Activated CD8-positive, alpha-beta memory T cell treated with anti-CD3 and anti-CD28 coated beads for 4 hours (primary cell): ENCODE measurements at regions not wholly inside any gene's neighbourhood (a gene's known extent, or its start where the extent isn't known, plus 50 kb on each side); places are given as distances from the start of the nearest gene placed in this dataset.
"Not testable (repeated sequence)": the region's sequence is repeated elsewhere in the genome, so short reads cannot be mapped to it uniquely, and the experiment has no call there.

ENCODE experiments used
- DNase-seq, 2 donors: peaks; one replicate each; pipeline ENCODE4 v3.0.0-alpha.2; 2020; ENCODE audit warnings: low read depth in 2 of 2

- DNase-seq: no peak
Measured at GRCh38 chr6:6946206-6947155, 161.3 kb upstream of the RREB1 start.

DNA sequence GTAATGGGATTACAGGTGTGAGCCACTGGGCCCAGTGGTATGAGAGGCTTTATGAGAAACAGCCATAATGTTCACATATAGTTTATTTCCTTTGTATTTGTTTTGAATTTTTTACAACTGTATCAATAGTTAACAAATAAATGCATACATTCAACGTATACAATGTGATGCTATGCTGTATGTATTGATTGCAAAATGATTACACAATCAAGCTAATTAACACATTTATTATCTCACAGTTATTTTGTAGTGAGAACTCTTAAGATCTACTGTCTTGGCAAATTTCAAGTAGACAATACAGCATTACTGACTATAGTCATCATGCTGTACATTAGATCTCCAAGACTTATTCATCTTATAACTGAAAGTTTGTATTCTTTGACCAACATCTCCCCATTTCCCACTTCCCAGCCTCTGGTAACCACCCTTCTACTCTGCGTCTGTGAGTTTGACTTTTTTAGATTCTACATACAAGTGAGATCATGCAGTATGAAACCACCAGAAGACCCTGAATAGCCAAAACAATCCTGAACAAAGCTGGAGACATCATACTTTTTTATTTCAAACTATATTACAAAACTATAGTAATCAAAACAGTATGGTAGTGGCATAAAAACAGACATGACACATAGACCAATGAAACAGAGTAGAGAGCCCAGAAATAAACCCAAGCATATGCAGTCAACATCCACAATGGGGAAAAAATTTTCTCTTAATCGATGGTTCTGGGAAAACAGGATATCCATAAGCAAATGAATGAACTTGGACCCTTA is 157.2 kb upstream of the RREB1 start:
- DNase-seq: no peak

DNA sequence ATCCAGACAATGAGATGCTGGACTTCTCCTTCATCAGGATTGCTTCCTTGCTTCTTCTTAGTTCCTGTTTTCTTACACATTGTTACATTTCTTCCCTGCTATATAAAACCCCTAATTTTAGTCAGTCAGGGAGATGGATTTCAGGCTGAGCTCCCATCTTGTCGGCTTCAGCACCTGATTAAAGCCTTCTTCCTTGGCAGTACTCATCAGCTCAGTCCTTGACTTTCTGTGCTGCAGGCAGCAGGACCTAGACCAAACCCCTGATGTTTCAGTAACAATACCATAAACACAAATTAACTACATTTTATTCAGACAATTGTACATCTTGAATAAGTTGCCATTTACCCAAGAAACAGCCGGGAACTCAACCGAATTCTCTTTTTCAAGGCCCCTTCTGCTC is 156.4 kb upstream of the RREB1 start:
- no peak for DNase-seq

DNA sequence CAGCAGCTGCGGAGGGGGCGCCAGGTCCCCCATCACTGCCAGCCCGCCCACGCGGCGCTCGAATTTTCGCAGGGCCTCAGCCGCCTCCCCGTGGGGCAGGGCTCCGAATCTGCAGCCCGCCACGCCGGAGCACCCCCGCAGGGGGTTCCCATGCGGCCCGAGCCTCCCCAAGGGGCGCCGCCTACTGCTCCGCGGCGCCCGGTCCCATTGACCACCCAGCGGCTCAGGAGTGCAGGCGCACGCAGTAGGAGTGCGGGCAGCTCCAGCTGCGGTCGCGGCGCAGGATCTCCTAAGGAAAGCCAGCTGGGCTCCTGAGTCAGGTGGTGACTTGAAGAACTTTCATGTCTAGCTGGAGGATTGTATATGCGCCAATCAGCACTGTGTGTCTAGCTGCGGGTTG is 155.3 kb upstream of the RREB1 start:
- DNase-seq: no peak

GRCh38 chr6:6952927-6953326 is 154.8 kb upstream of the RREB1 start:
- DNase-seq: not testable (repeated sequence)

DNA sequence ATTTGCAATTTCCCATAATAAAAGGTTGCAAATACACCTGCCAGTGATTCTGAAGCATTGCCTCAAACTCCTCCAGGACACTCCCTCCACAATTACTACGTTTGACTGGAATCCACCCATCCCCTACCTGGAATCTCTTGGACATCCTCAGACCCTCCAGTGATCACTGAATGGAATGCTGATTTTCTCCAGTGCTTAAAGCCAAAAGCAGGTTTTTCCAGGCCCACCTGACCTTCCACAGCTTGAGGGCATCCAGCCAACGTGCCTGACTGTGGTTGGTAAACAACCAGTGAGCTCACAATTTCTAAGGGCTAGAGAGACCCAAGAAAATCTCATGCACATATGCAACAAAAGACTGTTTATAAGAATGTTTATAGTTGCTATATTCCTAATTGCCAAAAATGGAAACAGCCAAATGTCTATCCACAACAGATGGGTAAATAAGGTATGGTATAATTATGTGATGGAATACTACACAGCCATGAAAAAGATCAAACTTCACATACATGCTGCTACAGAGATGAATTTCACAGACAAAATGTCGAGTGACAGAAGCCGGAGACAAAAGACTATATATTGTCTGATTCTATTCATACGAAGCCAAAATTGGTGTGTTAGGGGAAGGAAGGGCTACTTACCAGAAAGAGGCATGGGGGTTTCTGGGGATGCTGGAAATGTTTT is 147.1 kb upstream of the RREB1 start:
- DNase-seq: no peak

DNA sequence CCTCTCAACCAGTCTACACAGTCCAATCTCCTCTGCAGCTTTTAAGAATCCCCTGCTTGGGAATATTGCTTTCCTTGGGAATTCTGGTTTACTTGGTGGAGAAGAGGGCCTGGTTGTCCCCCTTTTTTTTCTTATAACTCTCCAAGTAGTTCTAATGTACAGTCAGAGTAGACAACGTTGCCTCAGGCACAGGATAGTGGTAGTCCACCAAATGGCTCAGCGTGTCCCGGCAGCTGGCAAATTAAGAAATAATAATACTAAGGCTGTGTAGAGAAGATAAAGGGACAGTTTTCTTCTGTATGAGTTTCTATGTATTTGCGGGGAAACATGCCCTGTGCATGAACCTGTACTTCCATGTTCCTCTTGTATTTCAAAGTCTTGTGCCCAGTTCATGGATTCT is 145.7 kb upstream of the RREB1 start:
- DNase-seq: no peak

DNA sequence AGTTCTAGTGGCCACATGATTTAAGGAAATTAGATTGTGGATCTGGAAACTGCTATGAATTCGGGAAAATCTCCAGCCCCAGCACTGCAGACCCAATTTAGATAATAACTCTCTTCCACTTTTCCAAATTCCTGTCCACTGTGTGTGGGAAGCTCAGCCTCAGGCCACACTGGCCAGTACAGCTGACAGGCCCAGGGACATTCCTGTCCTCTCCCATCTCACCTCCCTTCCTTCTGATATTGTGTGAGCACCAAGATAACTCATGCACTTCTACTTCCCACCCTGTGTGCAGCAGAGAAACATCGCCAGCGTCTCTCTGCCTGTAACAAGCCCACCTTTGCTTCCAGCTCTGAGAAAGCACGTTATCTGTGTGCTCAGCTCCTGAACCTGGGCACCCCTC is 145.1 kb upstream of the RREB1 start:
- no peak for DNase-seq

DNA sequence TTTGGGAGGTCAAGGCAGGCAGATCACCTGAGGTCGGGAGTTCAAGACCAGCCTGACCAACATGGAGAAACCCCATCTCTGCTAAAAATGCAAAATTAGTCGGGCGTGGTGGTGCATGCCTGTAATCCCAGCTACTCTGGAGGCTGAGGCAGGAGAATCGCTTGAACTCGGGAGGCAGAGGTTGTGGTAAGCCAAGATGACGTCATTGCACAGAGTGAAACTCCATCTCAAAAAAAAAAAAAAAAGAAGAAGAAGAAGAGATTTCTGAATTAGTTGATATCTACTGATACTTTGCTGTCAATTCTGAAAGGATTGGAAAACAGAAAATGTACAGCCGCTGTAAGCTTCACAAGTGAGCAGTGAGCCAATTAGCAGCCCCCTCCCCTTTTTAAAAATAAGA is 144.4 kb upstream of the RREB1 start:
- DNase-seq: not testable (repeated sequence)

GRCh38 chr6:6964675-6965074 is 143.1 kb upstream of the RREB1 start:
- no peak for DNase-seq

DNA sequence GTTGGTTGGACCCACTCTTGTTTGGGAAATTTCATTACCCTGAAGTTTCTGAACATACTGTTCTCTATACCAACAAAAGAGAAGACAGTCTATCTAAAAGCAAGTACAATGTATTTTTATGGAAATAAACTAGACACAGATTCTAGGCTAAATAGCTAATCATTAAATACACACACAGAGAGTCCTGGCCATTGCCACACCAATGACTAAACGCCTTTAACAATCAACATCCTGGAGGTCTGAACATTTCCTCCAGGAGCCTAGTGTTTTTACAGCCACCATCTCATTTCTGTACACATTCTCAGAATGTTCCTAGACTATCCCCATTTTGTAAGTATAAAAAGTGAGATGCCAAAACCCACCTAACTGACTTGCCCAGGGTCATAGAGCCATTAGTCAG is 141.6 kb upstream of the RREB1 start:
- DNase-seq: no peak

DNA sequence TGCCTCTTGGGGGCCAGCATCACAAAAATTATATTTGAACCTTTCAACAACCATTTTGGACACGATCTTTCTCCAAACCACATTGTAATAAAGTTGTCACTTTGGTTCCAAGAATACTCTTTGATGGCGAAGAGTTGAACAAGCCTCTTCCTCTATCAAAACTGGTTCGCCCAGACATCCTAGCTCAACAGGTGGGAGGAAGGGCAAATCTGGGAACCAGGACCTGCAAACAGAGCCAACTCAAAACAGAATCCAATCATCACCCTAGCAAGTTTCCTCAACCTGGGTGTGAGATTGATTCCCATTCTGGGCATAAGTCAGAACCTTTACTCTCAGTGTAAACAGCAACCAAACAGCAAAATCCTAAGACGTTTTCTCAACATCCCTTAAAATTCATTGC is 141.2 kb upstream of the RREB1 start:
- DNase-seq: no peak

- no peak for DNase-seq
Measured at GRCh38 chr6:6968357-6968730, 139.4 kb upstream of the RREB1 start.

DNA sequence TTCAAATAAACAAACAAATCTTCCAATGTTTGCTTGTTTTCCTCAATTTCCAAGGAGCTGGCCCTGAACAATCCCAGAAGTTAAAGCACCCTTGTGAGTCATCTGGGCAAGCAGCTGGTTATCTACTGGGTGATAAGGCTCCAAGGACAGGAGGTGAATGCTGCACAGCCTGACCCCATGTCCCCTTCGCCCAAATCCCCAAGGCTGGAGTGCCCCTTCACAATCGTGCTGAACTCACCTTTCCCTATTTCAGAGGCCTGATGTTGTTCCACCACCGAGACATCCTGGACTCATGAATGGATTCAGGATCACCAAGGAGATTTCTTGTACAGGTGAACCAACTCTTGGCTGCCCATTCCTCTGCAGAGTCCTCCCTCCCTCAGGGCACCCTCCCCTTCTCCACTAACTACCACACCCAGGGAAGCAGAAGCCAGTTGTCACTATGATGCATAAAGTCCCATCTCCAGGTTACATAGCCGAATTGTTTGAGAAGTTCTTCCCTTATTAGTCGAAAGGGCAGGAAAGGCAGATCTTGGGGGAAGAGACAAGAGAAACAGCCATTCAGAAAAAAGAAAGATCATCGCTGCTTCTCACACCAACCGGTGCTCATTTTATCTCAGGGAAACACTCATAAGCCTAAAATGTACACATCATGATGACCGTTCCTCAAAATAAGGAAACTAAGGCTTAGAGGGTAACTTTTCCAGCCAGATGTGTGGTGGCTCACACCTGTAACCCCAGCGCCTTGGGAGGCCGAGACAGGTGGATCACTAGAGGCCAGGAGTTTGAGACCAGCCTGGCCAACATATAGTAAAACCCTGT is 138.8 kb upstream of the RREB1 start:
- DNase-seq: no peak

DNA sequence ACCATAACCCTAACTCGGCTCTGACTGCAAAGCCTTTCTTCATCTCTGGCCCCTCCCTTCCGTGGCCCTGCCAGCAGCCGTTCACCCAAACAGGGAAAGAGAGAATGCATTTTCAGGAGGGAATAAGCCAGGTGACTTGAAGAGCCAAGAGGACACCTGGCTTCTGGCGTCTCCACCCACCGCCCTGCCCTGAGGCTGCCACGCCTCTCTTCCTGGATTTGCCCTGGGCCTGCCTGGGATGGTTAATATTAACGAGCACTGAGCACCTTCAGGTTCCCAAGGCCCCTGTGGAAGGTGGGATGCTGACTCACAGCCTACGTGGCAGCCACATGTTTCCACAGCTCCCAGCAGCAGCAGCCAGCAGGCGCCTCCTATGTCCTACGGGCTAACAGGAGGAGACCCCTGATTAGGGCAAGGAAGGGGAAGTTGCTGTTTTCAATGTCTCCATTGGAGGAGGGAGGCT is 138.0 kb upstream of the RREB1 start:
- DNase-seq: no peak

GRCh38 chr6:6970851-6971250 is 136.9 kb upstream of the RREB1 start:
- no peak for DNase-seq

DNA sequence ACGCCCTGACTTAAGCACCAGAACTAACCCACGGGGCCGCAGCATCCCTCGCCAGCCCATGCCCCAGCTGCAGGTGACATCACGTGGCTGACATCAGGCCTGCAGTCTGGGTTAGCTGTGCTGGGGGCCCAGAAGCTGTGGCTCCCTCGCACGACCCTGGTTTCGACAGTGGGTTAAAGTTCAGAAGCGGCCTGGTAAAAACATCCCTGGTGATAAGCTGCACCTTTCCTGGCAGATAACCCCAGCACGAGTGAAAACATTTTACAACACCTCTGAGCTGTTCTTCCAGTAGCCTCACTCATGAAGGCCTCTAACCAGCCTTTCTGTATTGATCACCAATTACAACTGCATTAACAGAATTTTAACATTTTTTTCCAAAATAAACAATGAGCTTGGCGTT is 136.4 kb upstream of the RREB1 start:
- no peak for DNase-seq

DNA sequence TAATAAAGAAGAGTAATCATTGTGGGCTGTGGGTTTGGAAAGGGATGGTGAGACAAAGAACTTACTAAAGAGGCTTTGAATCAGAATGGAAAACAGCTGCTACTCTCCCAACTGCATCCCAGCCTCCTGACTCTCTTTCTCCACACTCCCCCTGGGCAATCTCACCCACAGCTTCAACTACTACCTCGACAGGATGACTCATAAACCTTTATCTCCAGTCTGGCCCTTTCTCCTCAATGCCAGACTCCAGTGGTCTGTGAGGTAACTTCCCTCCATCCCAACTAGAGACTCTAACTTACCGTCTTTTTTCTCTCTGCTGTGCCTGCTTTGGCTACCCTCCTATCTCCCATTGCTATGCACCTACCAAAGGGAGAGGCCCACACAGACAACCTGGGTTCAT is 135.3 kb upstream of the RREB1 start:
- DNase-seq: no peak

DNA sequence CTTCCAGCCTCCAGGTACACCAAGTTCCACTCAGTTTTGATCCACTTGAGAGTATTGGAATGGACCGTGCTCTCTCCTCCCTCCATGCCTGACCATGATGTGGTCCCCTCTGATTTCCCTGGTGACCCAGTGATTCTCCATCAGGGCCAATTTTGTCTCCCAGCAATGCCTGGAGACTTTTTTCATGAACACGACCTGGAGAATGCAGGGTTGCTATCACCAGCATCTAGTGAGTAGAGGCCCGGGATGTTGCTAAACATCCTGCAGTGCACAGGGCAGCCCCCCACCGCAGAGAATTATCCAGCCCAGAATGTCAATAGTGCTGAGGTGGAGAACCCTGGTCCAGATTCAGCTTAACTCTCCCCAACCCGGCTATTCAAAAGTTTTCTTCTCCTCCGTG is 134.0 kb upstream of the RREB1 start:
- no peak for DNase-seq

GRCh38 chr6:6975459-6976111 is 132.2 kb upstream of the RREB1 start:
- no peak for DNase-seq

GRCh38 chr6:6976193-6976592 is 131.6 kb upstream of the RREB1 start:
- no peak for DNase-seq
